Spleen (tissue), 7 donors: ENCODE measurements at regions not wholly inside any gene's neighbourhood (a gene's known extent, or its start where the extent isn't known, plus 50 kb on each side); places are given as distances from the start of the nearest gene placed in this dataset.

Experiments
- CTCF ChIP-seq, 11 experiments: fragments of 200-600 bp in 7 of 11; fragments of 450-650 bp in 4 of 11; sonication (generic) in 4 of 11; IDR thresholded peaks in 8 of 11; conservative IDR thresholded peaks in 3 of 11; 1 replicate in 7 of 11; 2 replicates in 4 of 11; pipeline versions ENCODE4 v1.4.0 to v1.8.0; 2016 to 2021; ENCODE audit warnings: antibody characterized with exemption in 11 of 11, inconsistent platforms in 4 of 11, mild to moderate bottlenecking in 1 of 11
- POLR2A ChIP-seq, 3 donors: fragments of 450-650 bp; IDR thresholded peaks; one replicate each; pipeline ENCODE4 v1.5.1; 2017; ENCODE audit warnings: antibody characterized with exemption in 3 of 3, mild to moderate bottlenecking in 1 of 3
- donor health status: DM: no; HTN: no; CAD: no; lungs with moderate emphysema.
- donor health status: DM: no; HTN: no; CAD: no.
- donor health status: DM: no; HTN: no; CAD: no.

GRCh38 chr6:811831-812230 lies 118.9 kb upstream of the EXOC2 start:
- TF ChIP-seq CTCF (IDR thresholded peaks at IDR 0.05 in 8 of 11, conservative IDR thresholded peaks at IDR 0.05 in 3 of 11) (no peak), POLR2A (IDR thresholded peaks at IDR 0.05) (no peak)
